GM12878 (cell line): ENCODE measurements at regions not wholly inside any gene's neighbourhood (a gene's known extent, or its start where the extent isn't known, plus 50 kb on each side); places are given as distances from the start of the nearest gene placed in this dataset.

Source experiments
- ATAC-seq: fragments of 200-7000 bp; cut with Tn5 transposase; 3 replicates; pipeline ENCODE4 v1.9.1; 2020; ENCODE audit warnings: mild to moderate bottlenecking, moderate library complexity
- BruUV-seq: library from RNA; stranded (reverse); fragments of 400-500 nt; replicated peaks from 2 replicates; lab custom pipeline; 2021; lab: Mats Ljungman, UMichigan
- CTCF ChIA-PET: fragments of 300-600 bp; sonication (Branson Sonifier 250); formaldehyde crosslinking; extraction: SDS; loops from one replicate; lab custom pipeline; 2021; ENCODE audit warnings: inconsistent platforms; lab: Yijun Ruan, JAX
- POLR2A ChIA-PET: fragments of 350-600 bp; formaldehyde crosslinking; extraction: SDS; loops from one replicate; lab custom pipeline; 2021; ENCODE audit warnings: inconsistent platforms; lab: Charles Lee
- RAD21 ChIA-PET: fragments of 300-600 bp; sonication (Branson Sonifier 250); formaldehyde crosslinking; loops from one replicate; lab custom pipeline; 2023; ENCODE audit warnings: antibody characterized with exemption; ENCODE audit not compliant: unreplicated experiment; lab: Charles Lee
- SMC1A ChIA-PET: fragments of 300-600 bp; sonication (Branson Sonifier 250); formaldehyde crosslinking; loops from one replicate; lab custom pipeline; 2023; ENCODE audit not compliant: unreplicated experiment, uncharacterized antibody; lab: Charles Lee
- DNase-seq: peaks from one replicate; pipeline ENCODE4 v3.0.0-alpha.2; 2011; ENCODE audit warnings: low read depth, low spot score
- FAIRE-seq: peaks from 3 replicates; lab custom pipeline; 2011; peaks lifted over from hg19 to GRCh38; lab: Jason Lieb, UNC
- H2AFZ ChIP-seq: 2 replicates; pipeline ENCODE4 v1.6.0; 2011; ENCODE audit warnings: low read depth, low read length, control low read depth; ENCODE audit not compliant: control insufficient read depth
- H3K27ac ChIP-seq: 2 replicates; pipeline ENCODE4 v1.5.1; 2011; ENCODE audit warnings: control low read depth; ENCODE audit not compliant: control insufficient read depth, insufficient read depth
- H3K27me3 ChIP-seq, 2 experiments: replicated peaks in 1 of 2; 2 replicates each; pipeline versions ENCODE4 v1.6.0 to v1.6.1; 2011; ENCODE audit warnings: low read length in 1 of 2; ENCODE audit not compliant: control insufficient read depth in 2 of 2, insufficient read depth in 2 of 2
- H3K36me3 ChIP-seq, 2 experiments: 2 replicates each; pipeline ENCODE4 v1.5.1; 2011; ENCODE audit warnings: low read length in 1 of 2; ENCODE audit not compliant: control insufficient read depth in 2 of 2, insufficient read depth in 2 of 2
- H3K4me1 ChIP-seq: 2 replicates; pipeline ENCODE4 v1.6.1; 2011; ENCODE audit warnings: mild to moderate bottlenecking, low read length, moderate library complexity, mixed read lengths; ENCODE audit not compliant: control insufficient read depth, insufficient read depth
- H3K4me2 ChIP-seq: 2 replicates; pipeline ENCODE4 v1.6.0; 2011; ENCODE audit warnings: control low read depth; ENCODE audit not compliant: control insufficient read depth, insufficient read depth
- H3K4me3 ChIP-seq: fragments of 200-600 bp; sonication (generic); 2 replicates; pipeline ENCODE4 v1.5.1; 2016
- H3K79me2 ChIP-seq: 2 replicates; pipeline ENCODE4 v1.6.0; 2011; ENCODE audit warnings: low read length; ENCODE audit not compliant: control insufficient read depth, insufficient read depth
- H3K9ac ChIP-seq: 2 replicates; pipeline ENCODE4 v1.8.0; 2011; ENCODE audit warnings: low read length, control low read depth, mixed read lengths; ENCODE audit not compliant: control insufficient read depth, insufficient read depth
- H3K9me3 ChIP-seq: replicated peaks from 3 replicates; pipeline ENCODE4 v1.5.1; 2011; ENCODE audit warnings: mild to moderate bottlenecking, low read length; ENCODE audit not compliant: control insufficient read depth, insufficient read depth
- H4K20me1 ChIP-seq: 2 replicates; pipeline ENCODE4 v1.6.0; 2011; ENCODE audit not compliant: control insufficient read depth, insufficient read depth
- BCL3 ChIP-seq: IDR thresholded peaks from 2 replicates; pipeline ENCODE4 v1.6.1; 2011; ENCODE audit warnings: borderline replicate concordance, low read depth, mild to moderate bottlenecking, moderate library complexity, low read length; ENCODE audit not compliant: insufficient read depth, poor library complexity, severe bottlenecking
- HDAC2 ChIP-seq: fragments of 200-600 bp; sonication (generic); IDR thresholded peaks from 2 replicates; pipeline ENCODE4 v1.6.1; 2017
- KDM1A ChIP-seq: fragments of 200-600 bp; sonication (generic); IDR thresholded peaks from 2 replicates; pipeline ENCODE4 v1.6.1; 2016; ENCODE audit warnings: borderline replicate concordance
- NKRF ChIP-seq: fragments of 450-650 bp; conservative IDR thresholded peaks from 2 replicates; pipeline ENCODE4 v1.6.1; 2017; ENCODE audit warnings: mild to moderate bottlenecking, moderate library complexity
- PML ChIP-seq: IDR thresholded peaks from 2 replicates; pipeline ENCODE4 v1.6.1; 2012; ENCODE audit warnings: low read length, inconsistent platforms
- RAD21 ChIP-seq: IDR thresholded peaks from 2 replicates; pipeline ENCODE4 v1.6.1; 2011; ENCODE audit warnings: mild to moderate bottlenecking, low read depth, low read length, moderate library complexity; ENCODE audit not compliant: insufficient read depth
- RUNX3 ChIP-seq: IDR thresholded peaks from 2 replicates; pipeline ENCODE4 v1.6.1; 2012; ENCODE audit warnings: low read length, inconsistent platforms
- SP1 ChIP-seq: IDR thresholded peaks from one replicate; pipeline ENCODE4 v1.6.1; 2011; ENCODE audit warnings: low read depth, low read length
- TAF1 ChIP-seq: IDR thresholded peaks from 2 replicates; pipeline ENCODE4 v1.6.1; 2011; ENCODE audit warnings: mild to moderate bottlenecking, low read depth, low read length, borderline replicate concordance
- ZZZ3 ChIP-seq: IDR thresholded peaks from 2 replicates; pipeline ENCODE4 v1.6.1; 2011; ENCODE audit warnings: low read depth; ENCODE audit not compliant: control insufficient read depth, insufficient read length
- WGBS: methylation state at CpG from one replicate; pipeline ENCODE4 v1.1.6; 2016; ENCODE audit warnings: low lambda C conversion rate; ENCODE audit not compliant: insufficient replicate concordance, insufficient coverage; ENCODE audit errors: missing lambda C conversion rate; 5-methylcytosine and 5-hydroxymethylcytosine counted together
- in situ Hi-C: fragments of 300-500 bp; cut with MboI; formaldehyde crosslinking; loops from 9 replicates; pipeline ENCODE4 v1.14.3; 2018; ENCODE audit warnings: mixed read lengths
- intact Hi-C: fragments of 100-400 bp; cut with micrococcal nuclease; formaldehyde crosslinking; loops from one replicate; pipeline ENCODE4 v1.14.2; 2022; ENCODE audit not compliant: unreplicated experiment
- TF ChIP-seq, protein P1 (sequence below): fragments of 450-650 bp; formaldehyde crosslinking; IDR thresholded peaks from 2 replicates; pipeline ENCODE4 v1.4.0; 2022; ENCODE audit warnings: mild to moderate bottlenecking, moderate library complexity
- TF ChIP-seq, protein P2 (sequence below): fragments of 450-650 bp; IDR thresholded peaks from 2 replicates; pipeline ENCODE4 v1.6.1; 2017; ENCODE audit warnings: mild to moderate bottlenecking

DNA sequence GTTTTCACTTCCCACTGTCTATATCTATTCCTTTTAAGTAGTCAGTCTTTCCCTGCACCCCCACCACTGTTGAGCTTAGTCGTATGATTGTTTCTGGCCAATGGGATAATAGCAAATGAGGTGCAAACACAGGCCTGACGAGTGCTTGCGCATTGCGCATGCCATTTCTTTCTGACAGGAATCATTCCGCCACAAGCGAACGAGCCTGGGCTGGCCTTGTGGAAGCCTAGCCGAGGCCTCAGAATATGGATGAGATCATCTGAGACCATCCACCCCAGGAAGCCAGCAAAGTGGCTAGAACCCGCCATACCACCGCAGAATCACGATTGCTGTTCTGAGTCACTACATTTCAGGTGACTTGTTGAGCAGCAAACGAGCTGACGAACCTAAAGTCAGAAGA, 52.2 kb upstream of the PRL start:
- WGBS, result 82% methylated on average over 13 of the region's 13 CpGs
- FAIRE-seq (no peak), ATAC-seq (no peak), DNase-seq (no peak)
- Histone ChIP-seq H3K4me3 (no peak overlapping the region), H2AFZ (no peak overlapping the region), H3K4me2 (no peak overlapping the region), H3K4me1 (no peaks in the 10 kb centered on the region), H4K20me1 (no peaks in the 10 kb centered on the region), H3K27ac (no peak overlapping the region), H3K36me3 (no peaks in the 10 kb centered on the region), H3K9ac (no peak overlapping the region), H3K79me2 (no peaks in the 10 kb centered on the region), H3K9me3 (no peaks in the 10 kb centered on the region; the same call in none of the 3 replicates), H3K27me3 (no peaks in the 10 kb centered on the region)
- no TSS peak for BruUV-seq
- in situ Hi-C loops (no loop called here), intact Hi-C loops (no loop called here)
- ChIA-PET RAD21 (no interaction called here), SMC1A (interaction anchor here (2.9 kb wide), 1 partner anchor 12 kb away, joined by 17 read pairs; no protein-coding TSS in a partner anchor), POLR2A (no interaction called here), CTCF (no interaction called here)
- TF ChIP-seq TAF1 (no peak), RAD21 (no peak), SP1 (no peak), BCL3 (no peak), NKRF (no peak), KDM1A (no peak), PML (no peak), RUNX3 (peak; percentile 39; the same call in 1 of the 2 replicates), ZZZ3 (no peak), HDAC2 (no peak)
- TF ChIP-seq, protein P1, sequence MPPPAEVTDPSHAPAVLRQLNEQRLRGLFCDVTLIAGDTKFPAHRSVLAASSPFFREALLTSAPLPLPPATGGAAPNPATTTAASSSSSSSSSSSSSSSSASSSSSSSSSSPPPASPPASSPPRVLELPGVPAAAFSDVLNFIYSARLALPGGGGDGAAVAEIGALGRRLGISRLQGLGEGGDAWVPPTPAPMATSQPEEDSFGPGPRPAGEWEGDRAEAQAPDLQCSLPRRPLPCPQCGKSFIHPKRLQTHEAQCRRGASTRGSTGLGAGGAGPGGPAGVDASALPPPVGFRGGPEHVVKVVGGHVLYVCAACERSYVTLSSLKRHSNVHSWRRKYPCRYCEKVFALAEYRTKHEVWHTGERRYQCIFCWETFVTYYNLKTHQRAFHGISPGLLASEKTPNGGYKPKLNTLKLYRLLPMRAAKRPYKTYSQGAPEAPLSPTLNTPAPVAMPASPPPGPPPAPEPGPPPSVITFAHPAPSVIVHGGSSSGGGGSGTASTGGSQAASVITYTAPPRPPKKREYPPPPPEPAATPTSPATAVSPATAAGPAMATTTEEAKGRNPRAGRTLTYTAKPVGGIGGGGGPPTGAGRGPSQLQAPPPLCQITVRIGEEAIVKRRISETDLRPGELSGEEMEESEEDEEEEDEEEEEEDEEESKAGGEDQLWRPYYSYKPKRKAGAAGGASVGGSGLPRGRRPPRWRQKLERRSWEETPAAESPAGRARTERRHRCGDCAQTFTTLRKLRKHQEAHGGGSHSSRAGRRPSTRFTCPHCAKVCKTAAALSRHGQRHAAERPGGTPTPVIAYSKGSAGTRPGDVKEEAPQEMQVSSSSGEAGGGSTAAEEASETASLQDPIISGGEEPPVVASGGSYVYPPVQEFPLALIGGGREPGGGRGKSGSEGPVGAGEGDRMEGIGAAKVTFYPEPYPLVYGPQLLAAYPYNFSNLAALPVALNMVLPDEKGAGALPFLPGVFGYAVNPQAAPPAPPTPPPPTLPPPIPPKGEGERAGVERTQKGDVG (CRISPR knock-in tag), result no peak
- TF ChIP-seq, protein P2, sequence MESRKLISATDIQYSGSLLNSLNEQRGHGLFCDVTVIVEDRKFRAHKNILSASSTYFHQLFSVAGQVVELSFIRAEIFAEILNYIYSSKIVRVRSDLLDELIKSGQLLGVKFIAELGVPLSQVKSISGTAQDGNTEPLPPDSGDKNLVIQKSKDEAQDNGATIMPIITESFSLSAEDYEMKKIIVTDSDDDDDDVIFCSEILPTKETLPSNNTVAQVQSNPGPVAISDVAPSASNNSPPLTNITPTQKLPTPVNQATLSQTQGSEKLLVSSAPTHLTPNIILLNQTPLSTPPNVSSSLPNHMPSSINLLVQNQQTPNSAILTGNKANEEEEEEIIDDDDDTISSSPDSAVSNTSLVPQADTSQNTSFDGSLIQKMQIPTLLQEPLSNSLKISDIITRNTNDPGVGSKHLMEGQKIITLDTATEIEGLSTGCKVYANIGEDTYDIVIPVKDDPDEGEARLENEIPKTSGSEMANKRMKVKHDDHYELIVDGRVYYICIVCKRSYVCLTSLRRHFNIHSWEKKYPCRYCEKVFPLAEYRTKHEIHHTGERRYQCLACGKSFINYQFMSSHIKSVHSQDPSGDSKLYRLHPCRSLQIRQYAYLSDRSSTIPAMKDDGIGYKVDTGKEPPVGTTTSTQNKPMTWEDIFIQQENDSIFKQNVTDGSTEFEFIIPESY, result 0 out of 2 replicates have a peak, but pooled peaks have one; percentile 8
